ENCODE measurements at regions not wholly inside any gene's neighbourhood (a gene's known extent, or its start where the extent isn't known, plus 50 kb on each side); places are given as distances from the start of the nearest gene placed in this dataset.
"Not testable (repeated sequence)": the region's sequence is repeated elsewhere in the genome, so short reads cannot be mapped to it uniquely, and the experiment has no call there.

DNA sequence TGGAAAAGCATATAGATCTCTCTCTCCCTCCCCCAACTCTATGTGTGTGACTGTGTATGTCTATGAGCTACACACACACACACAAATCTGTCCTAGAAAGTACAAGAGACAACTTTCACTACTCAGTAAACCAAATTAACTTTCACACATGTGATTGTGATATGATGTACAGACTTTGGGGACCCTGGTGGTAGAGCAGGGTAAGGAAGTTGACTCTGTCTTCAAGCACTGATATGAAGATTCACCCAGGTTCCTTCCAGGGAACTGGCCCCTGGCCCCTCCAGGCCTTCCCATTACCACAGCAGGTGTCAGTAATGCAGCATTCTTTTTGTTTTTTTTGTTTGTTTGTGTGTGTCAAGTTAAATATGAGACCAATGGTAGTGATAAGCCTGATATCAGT, 66.1 kb upstream of the PTH start (continued):
- TF ChIP-seq, protein P1, sequence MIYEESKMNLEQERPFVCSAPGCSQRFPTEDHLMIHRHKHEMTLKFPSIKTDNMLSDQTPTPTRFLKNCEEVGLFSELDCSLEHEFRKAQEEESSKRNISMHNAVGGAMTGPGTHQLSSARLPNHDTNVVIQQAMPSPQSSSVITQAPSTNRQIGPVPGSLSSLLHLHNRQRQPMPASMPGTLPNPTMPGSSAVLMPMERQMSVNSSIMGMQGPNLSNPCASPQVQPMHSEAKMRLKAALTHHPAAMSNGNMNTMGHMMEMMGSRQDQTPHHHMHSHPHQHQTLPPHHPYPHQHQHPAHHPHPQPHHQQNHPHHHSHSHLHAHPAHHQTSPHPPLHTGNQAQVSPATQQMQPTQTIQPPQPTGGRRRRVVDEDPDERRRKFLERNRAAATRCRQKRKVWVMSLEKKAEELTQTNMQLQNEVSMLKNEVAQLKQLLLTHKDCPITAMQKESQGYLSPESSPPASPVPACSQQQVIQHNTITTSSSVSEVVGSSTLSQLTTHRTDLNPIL (CRISPR knock-in tag; IDR thresholded peaks at IDR 0.05; ENCODE audit: low read depth), result no peak
- TF ChIP-seq, protein P2, sequence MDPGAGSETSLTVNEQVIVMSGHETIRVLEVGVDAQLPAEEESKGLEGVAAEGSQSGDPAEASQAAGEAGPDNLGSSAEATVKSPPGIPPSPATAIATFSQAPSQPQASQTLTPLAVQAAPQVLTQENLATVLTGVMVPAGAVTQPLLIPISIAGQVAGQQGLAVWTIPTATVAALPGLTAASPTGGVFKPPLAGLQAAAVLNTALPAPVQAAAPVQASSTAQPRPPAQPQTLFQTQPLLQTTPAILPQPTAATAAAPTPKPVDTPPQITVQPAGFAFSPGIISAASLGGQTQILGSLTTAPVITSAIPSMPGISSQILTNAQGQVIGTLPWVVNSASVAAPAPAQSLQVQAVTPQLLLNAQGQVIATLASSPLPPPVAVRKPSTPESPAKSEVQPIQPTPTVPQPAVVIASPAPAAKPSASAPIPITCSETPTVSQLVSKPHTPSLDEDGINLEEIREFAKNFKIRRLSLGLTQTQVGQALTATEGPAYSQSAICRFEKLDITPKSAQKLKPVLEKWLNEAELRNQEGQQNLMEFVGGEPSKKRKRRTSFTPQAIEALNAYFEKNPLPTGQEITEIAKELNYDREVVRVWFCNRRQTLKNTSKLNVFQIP (CRISPR knock-in tag; IDR thresholded peaks at IDR 0.05; ENCODE audit: borderline replicate concordance, low read depth), result no peak
- TF ChIP-seq ZC3H10 (CRISPR knock-in tag; IDR thresholded peaks at IDR 0.05) (no peak), TCF4 (CRISPR knock-in tag; IDR thresholded peaks at IDR 0.05; ENCODE audit: borderline replicate concordance) (no peak), GLIS3 (CRISPR knock-in tag; IDR thresholded peaks at IDR 0.05) (no peak), SNAI2 (CRISPR knock-in tag; IDR thresholded peaks at IDR 0.05) (no peak)

- ATAC-seq, result not testable (repeated sequence)
Observed at GRCh38 chr11:13560341-13560740, 64.5 kb upstream of the PTH start.

GRCh38 chr11:13552784-13553183, 57.0 kb upstream of the PTH start:
- TF ChIP-seq, protein P2 (CRISPR knock-in tag; IDR thresholded peaks at IDR 0.05; ENCODE audit: borderline replicate concordance, low read depth), result no peak
- TF ChIP-seq ZC3H10 (CRISPR knock-in tag; IDR thresholded peaks at IDR 0.05) (no peak), ESRRG (CRISPR knock-in tag; IDR thresholded peaks at IDR 0.05) (no peak), RARB (CRISPR knock-in tag; IDR thresholded peaks at IDR 0.05) (no peak), ZNF565 (CRISPR knock-in tag; conservative IDR thresholded peaks at IDR 0.05; ENCODE audit: low read depth) (no peak), CSRNP3 (CRISPR knock-in tag; IDR thresholded peaks at IDR 0.05) (no peak), OSR1 (CRISPR knock-in tag; IDR thresholded peaks at IDR 0.05) (no peak)
- ATAC-seq, result no peak

- no peak for ATAC-seq
- TF ChIP-seq CSRNP3 (CRISPR knock-in tag; IDR thresholded peaks at IDR 0.05) (no peak), ZFP3 (CRISPR knock-in tag; IDR thresholded peaks at IDR 0.05) (no peak), SNAI2 (CRISPR knock-in tag; IDR thresholded peaks at IDR 0.05) (no peak), ZC3H10 (CRISPR knock-in tag; IDR thresholded peaks at IDR 0.05) (no peak), TCF4 (CRISPR knock-in tag; IDR thresholded peaks at IDR 0.05; ENCODE audit: borderline replicate concordance) (no peak), ZFP30 (CRISPR knock-in tag; IDR thresholded peaks at IDR 0.05) (no peak), ZNF70 (CRISPR knock-in tag; IDR thresholded peaks at IDR 0.05) (no peak), OSR1 (CRISPR knock-in tag; IDR thresholded peaks at IDR 0.05) (no peak), PATZ1 (CRISPR knock-in tag; IDR thresholded peaks at IDR 0.05; ENCODE audit: borderline replicate concordance) (no peak), GLIS3 (CRISPR knock-in tag; IDR thresholded peaks at IDR 0.05) (no peak), PPARA (CRISPR knock-in tag; IDR thresholded peaks at IDR 0.05; ENCODE audit: borderline replicate concordance) (no peak), TOX (CRISPR knock-in tag; IDR thresholded peaks at IDR 0.05; ENCODE audit: borderline replicate concordance) (no peak), CSDC2 (CRISPR knock-in tag; IDR thresholded peaks at IDR 0.05) (no peak), RARB (CRISPR knock-in tag; IDR thresholded peaks at IDR 0.05) (no peak), BACH2 (CRISPR knock-in tag; IDR thresholded peaks at IDR 0.05; ENCODE audit: borderline replicate concordance) (no peak)
- TF ChIP-seq, protein P3, sequence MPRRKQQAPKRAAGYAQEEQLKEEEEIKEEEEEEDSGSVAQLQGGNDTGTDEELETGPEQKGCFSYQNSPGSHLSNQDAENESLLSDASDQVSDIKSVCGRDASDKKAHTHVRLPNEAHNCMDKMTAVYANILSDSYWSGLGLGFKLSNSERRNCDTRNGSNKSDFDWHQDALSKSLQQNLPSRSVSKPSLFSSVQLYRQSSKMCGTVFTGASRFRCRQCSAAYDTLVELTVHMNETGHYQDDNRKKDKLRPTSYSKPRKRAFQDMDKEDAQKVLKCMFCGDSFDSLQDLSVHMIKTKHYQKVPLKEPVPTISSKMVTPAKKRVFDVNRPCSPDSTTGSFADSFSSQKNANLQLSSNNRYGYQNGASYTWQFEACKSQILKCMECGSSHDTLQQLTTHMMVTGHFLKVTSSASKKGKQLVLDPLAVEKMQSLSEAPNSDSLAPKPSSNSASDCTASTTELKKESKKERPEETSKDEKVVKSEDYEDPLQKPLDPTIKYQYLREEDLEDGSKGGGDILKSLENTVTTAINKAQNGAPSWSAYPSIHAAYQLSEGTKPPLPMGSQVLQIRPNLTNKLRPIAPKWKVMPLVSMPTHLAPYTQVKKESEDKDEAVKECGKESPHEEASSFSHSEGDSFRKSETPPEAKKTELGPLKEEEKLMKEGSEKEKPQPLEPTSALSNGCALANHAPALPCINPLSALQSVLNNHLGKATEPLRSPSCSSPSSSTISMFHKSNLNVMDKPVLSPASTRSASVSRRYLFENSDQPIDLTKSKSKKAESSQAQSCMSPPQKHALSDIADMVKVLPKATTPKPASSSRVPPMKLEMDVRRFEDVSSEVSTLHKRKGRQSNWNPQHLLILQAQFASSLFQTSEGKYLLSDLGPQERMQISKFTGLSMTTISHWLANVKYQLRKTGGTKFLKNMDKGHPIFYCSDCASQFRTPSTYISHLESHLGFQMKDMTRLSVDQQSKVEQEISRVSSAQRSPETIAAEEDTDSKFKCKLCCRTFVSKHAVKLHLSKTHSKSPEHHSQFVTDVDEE (CRISPR knock-in tag; IDR thresholded peaks at IDR 0.05), result no peak
- TF ChIP-seq, protein P1 (CRISPR knock-in tag; IDR thresholded peaks at IDR 0.05; ENCODE audit: low read depth), result no peak
Observed at GRCh38 chr11:13551834-13552233, 56.0 kb upstream of the PTH start.
